ENCODE measurements at regions not wholly inside any gene's neighbourhood (a gene's known extent, or its start where the extent isn't known, plus 50 kb on each side); places are given as distances from the start of the nearest gene placed in this dataset.

GRCh38 chr11:70651031-70651430, 252.7 kb downstream of the CTTN start:
- H3F3A ChIP-seq (replicated peaks; ENCODE audit: insufficient read depth) = no peaks in the 10 kb centered on the region
- H3K9me3 ChIP-seq = no peaks in the 10 kb centered on the region
- H3K9ac ChIP-seq = no peak overlapping the region
- ChIA-PET CTCF (interaction anchor here (1.3 kb wide), 1 partner anchor 105 kb away, joined by 3 read pairs; no protein-coding TSS in a partner anchor), POLR2A (interaction anchor here (1.3 kb wide), 1 partner anchor 11 kb away, joined by 3 read pairs; no protein-coding TSS in a partner anchor)
- H3K27me3 ChIP-seq (ENCODE audit: insufficient read depth) = no peaks in the 10 kb centered on the region
- no peaks in the 10 kb centered on the region for H3K9me2 ChIP-seq
- peaks cover 0 to 3% of the 10 kb centered on the region in 2 experiments; a peak in 1 of 4 replicates for H3K4me1 ChIP-seq (ENCODE audit: control insufficient read depth in 1 of 2, insufficient read depth in 2 of 2, low read depth in 1 of 2, low read length in 1 of 2)
- H3K4me2 ChIP-seq = no peak overlapping the region
- DNase-seq = no peak
- 69% methylated on average over 6 of the region's 7 CpGs for WGBS (ENCODE audit: low lambda C conversion rate)
- TF ChIP-seq POLR2AphosphoS5 (IDR thresholded peaks at IDR 0.05; ENCODE audit: low read depth, low read length) (no peak), MEF2A (IDR thresholded peaks at IDR 0.05; ENCODE audit: borderline replicate concordance, low read depth) (no peak), ELF1 (IDR thresholded peaks at IDR 0.05) (no peak), TCF12 (IDR thresholded peaks at IDR 0.05) (no peak), RAD21 (IDR thresholded peaks at IDR 0.05; ENCODE audit: low read length) (no peak), USF1 (IDR thresholded peaks at IDR 0.05; ENCODE audit: borderline replicate concordance, low read depth) (no peak), EP300 (IDR thresholded peaks at IDR 0.05; ENCODE audit: borderline replicate concordance in 1 of 2, low read depth in 1 of 2, low read length in 1 of 2) (no peak), NRF1 (IDR thresholded peaks at IDR 0.05; ENCODE audit: low read depth, low read length) (no peak), FOSL2 (IDR thresholded peaks at IDR 0.05; ENCODE audit: borderline replicate concordance, low read depth) (no peak), REST (IDR thresholded peaks at IDR 0.05; ENCODE audit: low read depth, low read length) (no peak), SMC3 (IDR thresholded peaks at IDR 0.05; ENCODE audit: low read depth, low read length) (no peak), IRF3 (IDR thresholded peaks at IDR 0.05; ENCODE audit: low read depth, low read length) (no peak), CTCF (IDR thresholded peaks at IDR 0.05) (no peak), YY1 (IDR thresholded peaks at IDR 0.05; ENCODE audit: low read depth) (no peak), ZBTB33 (IDR thresholded peaks at IDR 0.05; ENCODE audit: borderline replicate concordance, low read depth) (no peak), JUND (IDR thresholded peaks at IDR 0.05) (no peak), FOXJ3 (CRISPR knock-in tag; IDR thresholded peaks at IDR 0.05) (no peak)
- H3K4me3 ChIP-seq (ENCODE audit: low read depth in 2 of 2, low read length in 1 of 2) = no peak overlapping the region
- no peak overlapping the region for H3K27ac ChIP-seq (ENCODE audit: low read depth in 2 of 2, low read length in 1 of 2)
- H3K36me3 ChIP-seq (replicated peaks in 1 of 2; ENCODE audit: control insufficient read depth in 1 of 2, insufficient read depth in 2 of 2, low read length in 1 of 2) = no peaks in the 10 kb centered on the region
- H4K20me1 ChIP-seq (ENCODE audit: insufficient read depth) = no peaks in the 10 kb centered on the region
- H2AFZ ChIP-seq (ENCODE audit: low read depth) = no peak overlapping the region
- H3K79me2 ChIP-seq (ENCODE audit: insufficient read depth) = no peaks in the 10 kb centered on the region

Data from SK-N-SH (cell line).